OCI-LY3 (cell line): ENCODE measurements at regions not wholly inside any gene's neighbourhood (a gene's known extent, or its start where the extent isn't known, plus 50 kb on each side); places are given as distances from the start of the nearest gene placed in this dataset.

Experiments
- CTCF ChIP-seq: fragments of 200-600, 300-600 bp; sonication (generic); IDR thresholded peaks from 2 replicates; pipeline ENCODE4 v1.5.1; 2014; ENCODE audit warnings: antibody characterized with exemption, low read length, low read depth
- EZH2phosphoT487 ChIP-seq: fragments of 200-600 bp; shearing (Covaris generic); IDR thresholded peaks from 2 replicates; pipeline ENCODE4 v1.6.1; 2018; ENCODE audit warnings: antibody characterized with exemption, mixed run types, low read depth

DNA sequence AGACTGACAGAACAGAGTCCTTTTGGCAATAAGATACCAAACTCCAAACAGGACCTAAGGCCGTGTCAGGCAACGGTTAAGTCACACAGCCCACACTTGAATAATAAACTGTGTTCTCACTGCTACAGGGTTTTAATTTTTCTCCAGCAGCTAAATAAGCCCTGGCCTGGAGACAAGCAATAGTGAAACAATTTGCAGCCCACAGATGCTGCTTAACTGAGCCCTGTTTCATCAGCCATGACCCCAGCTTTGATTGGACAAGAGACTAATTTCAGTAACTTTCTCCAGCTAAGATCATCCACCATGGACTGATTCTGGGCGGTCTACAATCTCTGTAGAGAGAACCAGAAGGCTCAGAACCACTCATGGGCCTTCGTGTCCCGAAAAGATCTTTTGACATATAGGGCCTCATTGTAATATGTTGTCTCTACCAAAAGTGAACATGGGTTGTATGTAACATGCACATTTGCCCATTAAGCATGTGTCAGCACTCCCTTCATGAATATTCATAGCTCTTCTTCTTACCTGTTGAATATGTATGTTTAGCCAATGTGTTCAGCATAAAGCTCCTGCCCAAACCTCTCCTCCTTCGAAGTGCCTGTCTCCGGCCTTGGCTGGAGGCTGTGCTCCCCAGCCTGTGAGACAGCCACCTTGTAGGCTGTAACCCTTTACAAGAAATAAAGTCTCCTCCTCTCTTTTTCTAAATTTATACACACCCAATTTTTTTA lies 223.1 kb upstream of the AKR1E2 start:
- TF ChIP-seq EZH2phosphoT487 (no peak), CTCF (no peak)
